ENCODE measurements at regions not wholly inside any gene's neighbourhood (a gene's known extent, or its start where the extent isn't known, plus 50 kb on each side); places are given as distances from the start of the nearest gene placed in this dataset.

GRCh38 chr7:53281312-53281711 is 245.9 kb downstream of the POM121L12 start:
- no peak overlapping the region for H3K4me3 ChIP-seq (ENCODE audit: low read length)
- 86 to 100% methylated on average over 1 to 5 of the region's 5 CpGs for WGBS, 2 experiments (ENCODE audit: insufficient coverage in 1 of 2, insufficient read length in 1 of 2)
- no peaks in the 10 kb centered on the region for H3K27me3 Mint-ChIP-seq (ENCODE audit: insufficient read depth)

GRCh38 chr7:53292341-53292740 is 256.9 kb downstream of the POM121L12 start:
- Mint-ChIP-seq H3K36me3 (ENCODE audit: low read depth) (peaks cover 3% of the 10 kb centered on the region), H3K27me3 (ENCODE audit: insufficient read depth) (no peaks in the 10 kb centered on the region), H3K27ac (no peak overlapping the region), H3K4me1 (peaks cover 15% of the 10 kb centered on the region), H3K4me3 (no peak overlapping the region), H3K9me3 (peaks cover 18% of the 10 kb centered on the region)
- H3K4me1 ChIP-seq (ENCODE audit: control insufficient read depth, insufficient read depth, low read length) = no peaks in the 10 kb centered on the region
- peaks cover 16% of the 10 kb centered on the region for H3K9me3 ChIP-seq (ENCODE audit: control insufficient read depth, low read length)
- no peak for DNase-seq
- no peaks in the 10 kb centered on the region for H3K27me3 ChIP-seq (ENCODE audit: control insufficient read depth, insufficient read depth, low read length, poor library complexity, severe bottlenecking)
- WGBS, 2 experiments (ENCODE audit: insufficient coverage in 1 of 2, insufficient read length in 1 of 2) = 90 to 100% methylated on average over 1 to 4 of the region's 4 CpGs
- no peak for TF ChIP-seq CTCF (conservative IDR thresholded peaks at IDR 0.05)
- H3K4me3 ChIP-seq (ENCODE audit: low read length) = no peak overlapping the region
- H3K9ac ChIP-seq (ENCODE audit: extremely low read depth, low read length, poor library complexity, severe bottlenecking) = no peak overlapping the region
- H3K36me3 ChIP-seq (ENCODE audit: control insufficient read depth, insufficient read depth, low read length) = no peaks in the 10 kb centered on the region
- H3K27ac ChIP-seq (ENCODE audit: low read depth, low read length) = no peak overlapping the region

More at GRCh38 chr7:53281312-53281711, 245.9 kb downstream of the POM121L12 start:
- H3K36me3 Mint-ChIP-seq (ENCODE audit: low read depth) = peaks cover 2% of the 10 kb centered on the region
- TF ChIP-seq CTCF (conservative IDR thresholded peaks at IDR 0.05) = no peak
- no peaks in the 10 kb centered on the region for H3K36me3 ChIP-seq (ENCODE audit: control insufficient read depth, insufficient read depth, low read length)
- H3K27me3 ChIP-seq (ENCODE audit: control insufficient read depth, insufficient read depth, low read length, poor library complexity, severe bottlenecking) = no peaks in the 10 kb centered on the region
- H3K4me1 Mint-ChIP-seq = no peaks in the 10 kb centered on the region
- no peak overlapping the region for H3K9ac ChIP-seq (ENCODE audit: extremely low read depth, low read length, poor library complexity, severe bottlenecking)
- DNase-seq = no peak
- H3K9me3 Mint-ChIP-seq = peaks cover 27% of the 10 kb centered on the region
- no peaks in the 10 kb centered on the region for H3K4me1 ChIP-seq (ENCODE audit: control insufficient read depth, insufficient read depth, low read length)
- no peaks in the 10 kb centered on the region for H3K9me3 ChIP-seq (ENCODE audit: control insufficient read depth, low read length)
- H3K4me3 Mint-ChIP-seq = no peak overlapping the region
- H3K27ac Mint-ChIP-seq = no peak overlapping the region
- H3K27ac ChIP-seq (ENCODE audit: low read depth, low read length) = no peak overlapping the region

- no peaks in the 10 kb centered on the region for H3K27me3 ChIP-seq (ENCODE audit: control insufficient read depth, insufficient read depth, low read length, poor library complexity, severe bottlenecking)
- H3K4me3 ChIP-seq (ENCODE audit: low read length) = no peak overlapping the region
- H3K4me1 ChIP-seq (ENCODE audit: control insufficient read depth, insufficient read depth, low read length) = no peaks in the 10 kb centered on the region
- H3K27ac ChIP-seq (ENCODE audit: low read depth, low read length) = no peak overlapping the region
- 86% methylated on average over 4 of the region's 4 CpGs; no CpG with 5 or more reads in 1 of the 2 experiments for WGBS, 2 experiments (ENCODE audit: insufficient coverage in 1 of 2, insufficient read length in 1 of 2)
- Mint-ChIP-seq H3K36me3 (ENCODE audit: low read depth) (no peaks in the 10 kb centered on the region), H3K4me1 (peaks cover 9% of the 10 kb centered on the region), H3K4me3 (no peak overlapping the region), H3K27ac (no peak overlapping the region), H3K27me3 (ENCODE audit: insufficient read depth) (no peaks in the 10 kb centered on the region), H3K9me3 (no peaks in the 10 kb centered on the region)
- no peak overlapping the region for H3K9ac ChIP-seq (ENCODE audit: extremely low read depth, low read length, poor library complexity, severe bottlenecking)
- no peaks in the 10 kb centered on the region for H3K9me3 ChIP-seq (ENCODE audit: control insufficient read depth, low read length)
- H3K36me3 ChIP-seq (ENCODE audit: control insufficient read depth, insufficient read depth, low read length) = no peaks in the 10 kb centered on the region
- DNase-seq = no peak
- TF ChIP-seq CTCF (conservative IDR thresholded peaks at IDR 0.05) = no peak
Observed at GRCh38 chr7:53302496-53303246, 267.2 kb downstream of the POM121L12 start.
